Adrenal gland (tissue), 9 donors: ENCODE measurements at regions not wholly inside any gene's neighbourhood (a gene's known extent, or its start where the extent isn't known, plus 50 kb on each side); places are given as distances from the start of the nearest gene placed in this dataset.

Source experiments
- DNase-seq, 7 donors: peaks; one replicate each; pipeline ENCODE4 v3.0.0-alpha.2; 2019 to 2020
- H3K27ac ChIP-seq, 5 donors: fragments of 200-600 bp; sonication (generic) in 4 of 5; 1 replicate in 3 of 5; 2 replicates in 2 of 5; pipeline versions ENCODE4 v1.5.1 to v1.8.0; 2016 to 2020; ENCODE audit warnings: mild to moderate bottlenecking in 1 of 5
- H3K27me3 ChIP-seq: fragments of 200-600 bp; 2 replicates; pipeline ENCODE4 v1.8.0; 2021
- H3K36me3 ChIP-seq, 2 donors: fragments of 200-600 bp; replicated peaks in 1 of 2; 1 replicate in 1 of 2; 2 replicates in 1 of 2; pipeline versions ENCODE4 v1.5.1 to v1.8.0; 2018 to 2022
- H3K4me1 ChIP-seq, 2 donors: fragments of 200-600 bp; replicated peaks in 1 of 2; 1 replicate in 1 of 2; 2 replicates in 1 of 2; pipeline versions ENCODE4 v1.5.1 to v1.8.0; 2018 to 2021
- H3K4me3 ChIP-seq, 4 donors: fragments of 200-600 bp; sonication (generic) in 3 of 4; one replicate each; pipeline ENCODE4 v1.5.1; 2016 to 2018
- H3K9me3 ChIP-seq, 3 donors: fragments of 200-600 bp; sonication (generic) in 1 of 3; replicated peaks in 1 of 3; 1 replicate in 2 of 3; 2 replicates in 1 of 3; pipeline versions ENCODE4 v1.5.1 to v1.8.0; 2016 to 2021
- POLR2A ChIP-seq, 2 donors: fragments of 450-650 bp; IDR thresholded peaks; one replicate each; pipeline ENCODE4 v1.6.1; 2017; ENCODE audit warnings: antibody characterized with exemption in 2 of 2, mild to moderate bottlenecking in 2 of 2, moderate library complexity in 1 of 2
- WGBS, 4 donors: extraction: QIAGEN DNeasy Blood & Tissue Kit in 2 of 4; methylation state at CpG; one replicate each; pipeline versions ENCODE4 v1.1.5 to v1.1.7; 2013 to 2017; 5-methylcytosine and 5-hydroxymethylcytosine counted together
- intact Hi-C, 2 donors: fragments of 100-400 bp; cut with DNase I; formaldehyde crosslinking; loops; one replicate each; pipeline versions ENCODE4 v1.14.1 to v1.15.0; 2022 to 2023
- TF ChIP-seq, protein P1 (sequence below), 6 experiments: fragments of 450-650 bp in 4 of 6; fragments of 200-600 bp in 2 of 6; sonication (generic) in 1 of 6; IDR thresholded peaks; 1 replicate in 5 of 6; 2 replicates in 1 of 6; pipeline versions ENCODE4 v1.5.1 to v1.8.0; 2016 to 2021; ENCODE audit warnings: antibody characterized with exemption in 6 of 6, mild to moderate bottlenecking in 2 of 6, moderate library complexity in 1 of 6
- donor health status: healthy with polysubstance abuse.
- donor health status: Bipolar disorder and iron deficiency.
- donor health status: DM: yes; HTN: yes; CAD: no.
- donor health status: DM: no; HTN: no; CAD: no.
- donor health status: DM: no; HTN: no; CAD: no.

DNA sequence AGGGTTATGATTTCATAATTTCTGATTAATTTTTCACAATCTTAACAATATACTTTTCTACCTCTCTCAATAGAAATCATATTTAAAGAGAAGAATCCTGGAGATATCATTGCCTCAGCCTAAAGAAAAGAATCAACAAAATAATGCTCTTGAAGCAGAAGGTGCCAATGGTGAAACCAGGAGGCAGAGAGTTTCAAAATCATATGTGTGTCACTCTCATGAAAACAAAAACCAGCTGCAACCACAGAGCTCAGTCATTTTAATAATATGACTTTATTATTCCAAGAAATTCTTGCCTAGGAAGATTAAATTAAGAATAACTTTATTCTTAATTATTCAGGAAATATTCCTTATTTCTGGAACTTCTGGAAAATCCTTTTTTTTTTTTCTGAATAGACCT is 266.8 kb upstream of the ACTBL2 start:
- H3K36me3 ChIP-seq, result no peaks in the 10 kb centered on the region
- no peak for DNase-seq
- H3K4me3 ChIP-seq, result no peak overlapping the region
- no peak overlapping the region for H3K27ac ChIP-seq
- no peaks in the 10 kb centered on the region for H3K9me3 ChIP-seq
- TF ChIP-seq, protein P1, sequence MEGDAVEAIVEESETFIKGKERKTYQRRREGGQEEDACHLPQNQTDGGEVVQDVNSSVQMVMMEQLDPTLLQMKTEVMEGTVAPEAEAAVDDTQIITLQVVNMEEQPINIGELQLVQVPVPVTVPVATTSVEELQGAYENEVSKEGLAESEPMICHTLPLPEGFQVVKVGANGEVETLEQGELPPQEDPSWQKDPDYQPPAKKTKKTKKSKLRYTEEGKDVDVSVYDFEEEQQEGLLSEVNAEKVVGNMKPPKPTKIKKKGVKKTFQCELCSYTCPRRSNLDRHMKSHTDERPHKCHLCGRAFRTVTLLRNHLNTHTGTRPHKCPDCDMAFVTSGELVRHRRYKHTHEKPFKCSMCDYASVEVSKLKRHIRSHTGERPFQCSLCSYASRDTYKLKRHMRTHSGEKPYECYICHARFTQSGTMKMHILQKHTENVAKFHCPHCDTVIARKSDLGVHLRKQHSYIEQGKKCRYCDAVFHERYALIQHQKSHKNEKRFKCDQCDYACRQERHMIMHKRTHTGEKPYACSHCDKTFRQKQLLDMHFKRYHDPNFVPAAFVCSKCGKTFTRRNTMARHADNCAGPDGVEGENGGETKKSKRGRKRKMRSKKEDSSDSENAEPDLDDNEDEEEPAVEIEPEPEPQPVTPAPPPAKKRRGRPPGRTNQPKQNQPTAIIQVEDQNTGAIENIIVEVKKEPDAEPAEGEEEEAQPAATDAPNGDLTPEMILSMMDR (IDR thresholded peaks at IDR 0.05), result no peak
- no peak for TF ChIP-seq POLR2A (IDR thresholded peaks at IDR 0.05)
- no peaks in the 10 kb centered on the region for H3K4me1 ChIP-seq
- intact Hi-C loops, result no loop called here
- no peaks in the 10 kb centered on the region for H3K27me3 ChIP-seq

DNA sequence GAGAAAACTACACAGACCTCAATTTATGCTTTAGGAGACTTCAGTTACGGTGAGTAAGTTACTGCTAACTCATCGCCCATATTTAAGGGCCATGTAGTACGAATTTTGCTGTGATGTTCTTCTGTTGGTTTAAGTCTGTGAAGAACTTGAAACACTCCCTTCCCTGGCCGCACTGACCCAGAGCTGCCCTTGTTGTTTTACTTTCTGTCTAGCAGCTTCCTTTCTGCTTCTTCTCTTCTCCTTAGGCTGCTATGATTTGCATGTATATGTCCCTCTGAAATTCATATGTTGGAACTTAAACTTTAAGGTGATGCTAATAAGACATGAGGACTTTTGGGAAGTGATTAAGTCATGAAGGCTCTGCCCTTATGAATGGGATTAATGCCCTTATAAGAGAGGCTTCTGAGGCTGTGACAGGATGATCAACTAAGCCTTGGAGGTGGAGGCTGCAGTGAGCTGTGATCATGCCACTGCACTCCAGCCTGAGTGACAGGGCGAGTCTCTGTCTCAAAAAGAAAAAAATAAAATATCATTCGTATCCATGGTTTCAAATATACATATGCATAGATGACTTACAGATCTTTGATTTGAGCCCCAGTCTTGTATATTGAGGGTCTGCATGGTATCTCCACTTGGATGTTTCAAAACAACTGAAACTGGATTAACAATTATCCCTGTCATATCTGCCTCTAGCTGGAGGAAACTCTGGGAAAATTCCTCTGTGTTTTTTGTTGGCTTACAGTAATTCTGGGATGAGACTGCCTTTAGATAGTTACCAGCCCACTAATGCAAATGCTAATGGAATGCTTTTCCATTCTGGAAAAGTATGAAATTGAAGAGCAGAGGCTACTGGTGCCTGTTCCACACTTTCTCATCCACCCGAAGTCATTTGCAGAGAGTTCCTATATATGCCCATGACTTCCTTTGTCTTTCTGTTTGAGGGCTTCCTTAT is 263.4 kb upstream of the ACTBL2 start:
- H3K4me1 ChIP-seq, result no peaks in the 10 kb centered on the region
- WGBS, 4 donors, result 84 to 91% (median 88%) methylated on average over 7 of the region's 7 CpGs
- no peaks in the 10 kb centered on the region for H3K9me3 ChIP-seq
- DNase-seq, result no peak
- intact Hi-C loops, result no loop called here
- no peaks in the 10 kb centered on the region for H3K27me3 ChIP-seq
- H3K4me3 ChIP-seq, result no peak overlapping the region
- H3K36me3 ChIP-seq, result no peaks in the 10 kb centered on the region
- TF ChIP-seq POLR2A (IDR thresholded peaks at IDR 0.05), result no peak
- TF ChIP-seq, protein P1 (IDR thresholded peaks at IDR 0.05), result no peak
- no peak overlapping the region for H3K27ac ChIP-seq

DNA sequence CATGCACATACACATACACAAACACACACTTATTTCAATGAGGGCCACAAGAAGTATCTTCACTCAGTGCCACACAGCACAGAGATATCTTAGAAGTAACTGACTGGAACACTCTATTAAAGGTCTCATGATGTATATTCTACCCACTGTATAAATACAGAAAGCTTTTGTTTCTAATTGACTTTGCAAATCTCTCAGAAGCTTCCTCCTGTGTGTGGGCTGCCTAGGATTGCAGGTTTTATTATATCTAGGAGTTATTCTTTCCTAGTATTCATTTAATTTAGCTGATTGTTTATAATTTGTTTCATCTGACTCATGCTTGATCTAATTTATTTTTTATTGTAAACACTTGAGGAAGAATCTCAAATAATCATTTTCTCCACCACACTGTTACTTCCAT is 262.4 kb upstream of the ACTBL2 start:
- H3K27me3 ChIP-seq, result no peaks in the 10 kb centered on the region
- H3K36me3 ChIP-seq, result no peaks in the 10 kb centered on the region
- no peak for DNase-seq
- no peaks in the 10 kb centered on the region for H3K9me3 ChIP-seq
- no peaks in the 10 kb centered on the region for H3K4me1 ChIP-seq
- no peak overlapping the region for H3K4me3 ChIP-seq
- TF ChIP-seq POLR2A (IDR thresholded peaks at IDR 0.05), result no peak
- TF ChIP-seq, protein P1 (IDR thresholded peaks at IDR 0.05), result no peak
- intact Hi-C loops, result no loop called here
- H3K27ac ChIP-seq, result no peak overlapping the region

DNA sequence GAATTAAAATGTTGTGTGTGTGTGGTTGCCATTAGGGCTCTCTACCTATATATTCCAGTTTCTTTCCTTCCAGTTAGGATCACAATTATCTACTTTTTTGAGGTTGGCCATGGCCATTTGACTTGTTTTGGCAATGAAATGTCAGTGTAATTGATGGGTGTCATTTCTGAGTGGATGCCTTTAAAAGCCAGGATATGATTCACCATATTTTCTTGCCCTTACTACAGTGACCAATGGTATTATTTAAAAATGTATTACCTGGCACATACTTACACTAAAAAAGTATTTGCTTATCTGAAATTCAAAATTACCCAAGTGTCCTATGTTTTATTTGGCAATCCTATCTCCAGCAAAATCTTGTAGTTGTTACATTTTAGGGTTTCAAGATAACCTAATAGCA is 258.7 kb upstream of the ACTBL2 start:
- H3K4me1 ChIP-seq, result peaks cover 0 to 6% of the 10 kb centered on the region in 2 donors
- no peaks in the 10 kb centered on the region for H3K9me3 ChIP-seq
- no peak for TF ChIP-seq POLR2A (IDR thresholded peaks at IDR 0.05)
- TF ChIP-seq, protein P1 (IDR thresholded peaks at IDR 0.05), result no peak
- H3K36me3 ChIP-seq, result no peaks in the 10 kb centered on the region
- intact Hi-C loops, result no loop called here
- H3K4me3 ChIP-seq, result no peak overlapping the region
- no peaks in the 10 kb centered on the region for H3K27me3 ChIP-seq
- no peak overlapping the region for H3K27ac ChIP-seq
- no peak for DNase-seq
